Chondrocyte (in vitro differentiated cells): ENCODE measurements at regions not wholly inside any gene's neighbourhood (a gene's known extent, or its start where the extent isn't known, plus 50 kb on each side); places are given as distances from the start of the nearest gene placed in this dataset.

Experiments used
- DNase-seq: peaks from one replicate; pipeline ENCODE4 v3.0.0; 2021; ENCODE audit warnings: mixed read lengths, low spot score
- H3K27ac Mint-ChIP-seq: one replicate; pipeline ENCODE4 v1.8.0; 2021; ENCODE audit warnings: mild to moderate bottlenecking, moderate library complexity, mixed read lengths; ENCODE audit not compliant: unreplicated experiment
- H3K27me3 Mint-ChIP-seq: 2 replicates; pipeline ENCODE4 v1.8.0; 2021; ENCODE audit warnings: low read depth, mixed read lengths
- H3K36me3 Mint-ChIP-seq: 2 replicates; pipeline ENCODE4 v1.8.0; 2021; ENCODE audit warnings: low read depth, mixed read lengths
- H3K4me1 Mint-ChIP-seq: 2 replicates; pipeline ENCODE4 v1.8.0; 2021; ENCODE audit warnings: low read depth, mild to moderate bottlenecking, mixed read lengths
- H3K4me3 Mint-ChIP-seq: one replicate; pipeline ENCODE4 v1.8.0; 2021; ENCODE audit warnings: mild to moderate bottlenecking, moderate library complexity, mixed read lengths; ENCODE audit not compliant: unreplicated experiment
- H3K9me3 Mint-ChIP-seq: 2 replicates; pipeline ENCODE4 v1.8.0; 2021; ENCODE audit warnings: low read depth, mixed read lengths
- TF ChIP-seq, protein P1 (sequence below): fragments of 200-600 bp; sonication (generic); IDR thresholded peaks from 2 replicates; pipeline ENCODE4 v1.5.0; 2021; ENCODE audit warnings: antibody characterized with exemption, mild to moderate bottlenecking, moderate library complexity

DNA sequence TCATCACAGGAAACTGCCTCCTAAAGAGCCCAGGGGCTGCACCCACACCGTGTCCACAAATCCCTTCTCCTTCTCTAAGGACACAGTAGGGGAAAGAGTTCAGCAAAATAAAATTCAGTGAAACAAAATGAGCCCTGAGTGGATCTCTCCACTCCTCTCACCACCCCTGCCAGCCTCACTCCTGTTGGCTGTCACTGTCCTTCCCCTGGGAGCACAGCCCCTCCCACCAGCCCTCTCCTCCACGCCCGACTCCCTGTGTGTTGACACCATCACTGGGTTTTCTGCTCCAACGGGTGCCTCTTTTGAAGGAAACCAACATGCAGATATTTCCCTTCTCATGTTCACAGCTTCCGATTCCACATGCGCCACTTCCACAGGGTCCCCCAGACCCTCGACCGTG is 356.2 kb downstream of the AJAP1 start:
- Mint-ChIP-seq H3K36me3 (no peaks in the 10 kb centered on the region), H3K9me3 (peaks cover 8% of the 10 kb centered on the region), H3K4me1 (no peaks in the 10 kb centered on the region), H3K27me3 (no peaks in the 10 kb centered on the region), H3K4me3 (no peak overlapping the region), H3K27ac (no peak overlapping the region)
- TF ChIP-seq, protein P1, sequence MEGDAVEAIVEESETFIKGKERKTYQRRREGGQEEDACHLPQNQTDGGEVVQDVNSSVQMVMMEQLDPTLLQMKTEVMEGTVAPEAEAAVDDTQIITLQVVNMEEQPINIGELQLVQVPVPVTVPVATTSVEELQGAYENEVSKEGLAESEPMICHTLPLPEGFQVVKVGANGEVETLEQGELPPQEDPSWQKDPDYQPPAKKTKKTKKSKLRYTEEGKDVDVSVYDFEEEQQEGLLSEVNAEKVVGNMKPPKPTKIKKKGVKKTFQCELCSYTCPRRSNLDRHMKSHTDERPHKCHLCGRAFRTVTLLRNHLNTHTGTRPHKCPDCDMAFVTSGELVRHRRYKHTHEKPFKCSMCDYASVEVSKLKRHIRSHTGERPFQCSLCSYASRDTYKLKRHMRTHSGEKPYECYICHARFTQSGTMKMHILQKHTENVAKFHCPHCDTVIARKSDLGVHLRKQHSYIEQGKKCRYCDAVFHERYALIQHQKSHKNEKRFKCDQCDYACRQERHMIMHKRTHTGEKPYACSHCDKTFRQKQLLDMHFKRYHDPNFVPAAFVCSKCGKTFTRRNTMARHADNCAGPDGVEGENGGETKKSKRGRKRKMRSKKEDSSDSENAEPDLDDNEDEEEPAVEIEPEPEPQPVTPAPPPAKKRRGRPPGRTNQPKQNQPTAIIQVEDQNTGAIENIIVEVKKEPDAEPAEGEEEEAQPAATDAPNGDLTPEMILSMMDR, result no peak
- no peak for DNase-seq

DNA sequence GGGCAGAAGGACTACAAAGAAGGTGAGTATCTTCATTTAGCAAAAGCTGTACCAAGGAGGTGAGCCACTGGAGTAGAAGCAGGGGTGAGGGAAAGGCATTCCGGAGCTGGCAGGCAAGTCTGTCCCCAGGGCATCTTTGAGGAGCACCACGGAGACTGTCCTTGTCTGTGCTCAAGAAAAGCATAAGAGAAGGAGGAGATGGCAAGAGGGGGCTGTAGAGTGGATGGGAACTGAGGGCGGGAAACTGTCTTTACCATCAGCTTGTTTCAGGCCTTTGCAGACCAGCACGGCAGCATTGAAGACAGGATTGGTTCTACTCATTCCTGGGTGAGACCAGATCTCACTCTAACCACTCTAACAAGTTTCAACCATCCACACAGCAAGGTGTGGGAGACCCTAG is 355.8 kb downstream of the AJAP1 start:
- Mint-ChIP-seq H3K27ac (no peak overlapping the region), H3K36me3 (no peaks in the 10 kb centered on the region), H3K4me1 (no peaks in the 10 kb centered on the region), H3K9me3 (peaks cover 10% of the 10 kb centered on the region), H3K27me3 (no peaks in the 10 kb centered on the region), H3K4me3 (no peak overlapping the region)
- TF ChIP-seq, protein P1, result no peak
- no peak for DNase-seq

DNA sequence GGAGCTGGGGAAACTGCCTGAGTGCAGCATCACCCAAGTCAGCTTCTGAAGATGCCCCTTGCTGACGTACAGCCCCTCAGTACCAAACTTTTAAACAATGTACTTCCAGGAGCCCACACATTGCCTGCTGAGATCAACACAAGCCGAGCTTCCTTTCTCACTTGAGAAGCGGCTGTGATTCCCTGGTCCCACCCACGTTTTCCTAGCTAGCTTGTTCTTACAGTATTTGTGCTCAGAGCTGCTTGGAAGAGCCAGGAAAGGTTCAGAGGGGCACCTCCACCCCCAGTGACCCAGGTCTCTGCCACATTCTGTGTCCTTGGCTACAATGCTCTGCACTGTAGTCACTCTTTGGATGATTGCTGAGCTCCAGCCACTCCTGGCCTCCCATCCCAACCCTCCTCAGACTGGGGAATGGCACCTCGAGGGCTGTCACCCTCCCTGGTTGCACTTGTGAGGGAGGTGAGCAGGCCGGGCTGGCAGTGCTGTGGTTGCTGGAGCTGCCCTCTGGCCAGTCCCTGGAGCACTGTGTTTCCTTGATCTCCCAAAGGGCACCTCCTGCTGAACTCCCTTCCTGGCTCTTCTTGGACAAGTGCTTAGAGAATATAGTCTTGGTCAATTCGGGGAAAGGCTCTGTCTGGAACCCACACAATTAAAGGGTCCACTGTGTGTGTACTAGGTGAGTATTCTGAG is 355.1 kb downstream of the AJAP1 start:
- Mint-ChIP-seq H3K4me1 (no peaks in the 10 kb centered on the region), H3K9me3 (peaks cover 17% of the 10 kb centered on the region), H3K36me3 (no peaks in the 10 kb centered on the region), H3K27me3 (no peaks in the 10 kb centered on the region), H3K4me3 (no peak overlapping the region), H3K27ac (no peak overlapping the region)
- TF ChIP-seq, protein P1, result no peak
- no peak for DNase-seq

DNA sequence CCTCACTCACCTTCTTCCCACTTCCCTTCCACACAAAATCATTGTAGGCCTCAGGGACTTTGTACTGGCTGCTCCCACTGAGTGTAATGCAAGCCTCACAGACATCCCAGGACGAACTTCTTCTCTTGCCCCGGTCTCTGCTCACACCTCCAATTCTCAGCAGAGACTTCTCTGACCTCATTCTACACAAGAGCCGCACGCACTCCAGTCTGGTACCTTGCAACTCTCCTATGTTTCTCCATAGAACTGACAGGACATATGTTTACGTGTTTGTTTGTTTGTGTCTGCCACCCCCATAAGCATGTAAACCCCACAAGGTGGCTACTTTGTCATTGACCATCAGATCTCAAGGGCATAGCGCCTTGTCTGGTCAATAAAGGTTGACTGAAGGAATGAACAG is 350.8 kb downstream of the AJAP1 start:
- H3K4me3 Mint-ChIP-seq, result no peak overlapping the region

DNA sequence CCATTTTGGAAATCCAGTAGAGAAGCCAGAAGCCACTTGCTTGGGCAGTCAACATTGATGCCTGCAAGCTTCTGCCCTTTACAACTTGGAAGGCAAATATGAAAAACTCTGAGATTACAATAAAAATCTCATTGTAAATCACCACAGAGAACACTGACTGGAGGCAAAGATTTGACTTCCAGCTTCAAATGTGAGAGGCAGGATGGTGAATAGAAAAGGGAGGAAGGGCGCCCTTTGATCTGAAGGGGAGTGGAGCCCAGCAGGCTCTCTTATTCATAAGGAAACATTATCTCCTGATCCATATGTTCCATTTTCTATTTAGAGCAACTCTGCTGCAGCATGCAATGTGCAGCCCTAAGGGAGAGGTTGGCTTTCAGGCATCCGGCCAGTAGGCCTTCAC is 348.3 kb downstream of the AJAP1 start:
- TF ChIP-seq, protein P1, result no peak
- no peaks in the 10 kb centered on the region for H3K4me1 Mint-ChIP-seq
- DNase-seq, result no peak
- no peak overlapping the region for H3K4me3 Mint-ChIP-seq
- no peaks in the 10 kb centered on the region for H3K36me3 Mint-ChIP-seq
- H3K9me3 Mint-ChIP-seq, result peaks cover 60% of the 10 kb centered on the region
- H3K27me3 Mint-ChIP-seq, result no peaks in the 10 kb centered on the region
- no peak overlapping the region for H3K27ac Mint-ChIP-seq

More for the DNA sequence above, 350.8 kb downstream of the AJAP1 start:
- DNase-seq, result no peak
- H3K27ac Mint-ChIP-seq, result no peak overlapping the region
- TF ChIP-seq, protein P1, result no peak
- no peaks in the 10 kb centered on the region for H3K36me3 Mint-ChIP-seq
- H3K9me3 Mint-ChIP-seq, result peaks cover 49% of the 10 kb centered on the region
- H3K27me3 Mint-ChIP-seq, result no peaks in the 10 kb centered on the region
- H3K4me1 Mint-ChIP-seq, result no peaks in the 10 kb centered on the region
